ENCODE measurements at regions not wholly inside any gene's neighbourhood (a gene's known extent, or its start where the extent isn't known, plus 50 kb on each side); places are given as distances from the start of the nearest gene placed in this dataset.
"Not testable (repeated sequence)": the region's sequence is repeated elsewhere in the genome, so short reads cannot be mapped to it uniquely, and the experiment has no call there.

- H3K4me3 ChIP-seq (ENCODE audit: low read depth, low read length), result no peak overlapping the region
- no peak for TF ChIP-seq CTCF (IDR thresholded peaks at IDR 0.05; ENCODE audit: low read depth, low read length, missing control alignments)
- no peak for DNase-seq (ENCODE audit: low read depth)
- in situ Hi-C loops (cut with HindIII; ENCODE audit: low sequenced_read_pairs), result no loop called here
These were observed 203.9 kb upstream of the PROX1 start for GRCh38 chr1:213783893-213784292.

- in situ Hi-C loops (cut with HindIII; ENCODE audit: low sequenced_read_pairs), result no loop called here
- no peak for DNase-seq (ENCODE audit: low read depth)
- no peak for TF ChIP-seq CTCF (IDR thresholded peaks at IDR 0.05; ENCODE audit: low read depth, low read length, missing control alignments)
- no peak overlapping the region for H3K4me3 ChIP-seq (ENCODE audit: low read depth, low read length)
These were observed 201.1 kb upstream of the PROX1 start for GRCh38 chr1:213786683-213787082.

GRCh38 chr1:213790565-213790964 lies 197.2 kb upstream of the PROX1 start:
- no peak for TF ChIP-seq CTCF (IDR thresholded peaks at IDR 0.05; ENCODE audit: low read depth, low read length, missing control alignments)
- no peak overlapping the region for H3K4me3 ChIP-seq (ENCODE audit: low read depth, low read length)
- DNase-seq (ENCODE audit: low read depth), result no peak
- in situ Hi-C loops (cut with HindIII; ENCODE audit: low sequenced_read_pairs), result no loop called here

- no peak for TF ChIP-seq CTCF (IDR thresholded peaks at IDR 0.05; ENCODE audit: low read depth, low read length, missing control alignments)
- DNase-seq (ENCODE audit: low read depth), result no peak
- no peak overlapping the region for H3K4me3 ChIP-seq (ENCODE audit: low read depth, low read length)
- in situ Hi-C loops (cut with HindIII; ENCODE audit: low sequenced_read_pairs), result no loop called here
These were observed 194.2 kb upstream of the PROX1 start for GRCh38 chr1:213793482-213794067.

- no peak overlapping the region for H3K4me3 ChIP-seq (ENCODE audit: low read depth, low read length)
- in situ Hi-C loops (cut with HindIII; ENCODE audit: low sequenced_read_pairs), result no loop called here
- no peak for DNase-seq (ENCODE audit: low read depth)
- no peak for TF ChIP-seq CTCF (IDR thresholded peaks at IDR 0.05; ENCODE audit: low read depth, low read length, missing control alignments)
These were observed 191.2 kb upstream of the PROX1 start for GRCh38 chr1:213796525-213796924.

GRCh38 chr1:213808288-213808687 lies 179.5 kb upstream of the PROX1 start:
- DNase-seq (ENCODE audit: low read depth); in situ Hi-C loops (cut with HindIII; ENCODE audit: low sequenced_read_pairs); H3K4me3 ChIP-seq (ENCODE audit: low read depth, low read length): not testable (repeated sequence)

- no peak for TF ChIP-seq CTCF (IDR thresholded peaks at IDR 0.05; ENCODE audit: low read depth, low read length, missing control alignments)
- DNase-seq (ENCODE audit: low read depth), result no peak
- in situ Hi-C loops (cut with HindIII; ENCODE audit: low sequenced_read_pairs), result no loop called here
- no peak overlapping the region for H3K4me3 ChIP-seq (ENCODE audit: low read depth, low read length)
These were observed 170.6 kb upstream of the PROX1 start for GRCh38 chr1:213817156-213817555.
